NB4 (cell line): ENCODE measurements at regions not wholly inside any gene's neighbourhood (a gene's known extent, or its start where the extent isn't known, plus 50 kb on each side); places are given as distances from the start of the nearest gene placed in this dataset.

Experiments
- POLR2A ChIP-seq: IDR thresholded peaks from 2 replicates; pipeline ENCODE4 v1.6.1; 2011; ENCODE audit warnings: mild to moderate bottlenecking; ENCODE audit not compliant: insufficient read length; ENCODE audit errors: extremely low read depth
- TF ChIP-seq, protein P1 (sequence below): IDR thresholded peaks from one replicate; pipeline ENCODE4 v1.5.1; 2012; ENCODE audit warnings: low read depth, low read length

DNA sequence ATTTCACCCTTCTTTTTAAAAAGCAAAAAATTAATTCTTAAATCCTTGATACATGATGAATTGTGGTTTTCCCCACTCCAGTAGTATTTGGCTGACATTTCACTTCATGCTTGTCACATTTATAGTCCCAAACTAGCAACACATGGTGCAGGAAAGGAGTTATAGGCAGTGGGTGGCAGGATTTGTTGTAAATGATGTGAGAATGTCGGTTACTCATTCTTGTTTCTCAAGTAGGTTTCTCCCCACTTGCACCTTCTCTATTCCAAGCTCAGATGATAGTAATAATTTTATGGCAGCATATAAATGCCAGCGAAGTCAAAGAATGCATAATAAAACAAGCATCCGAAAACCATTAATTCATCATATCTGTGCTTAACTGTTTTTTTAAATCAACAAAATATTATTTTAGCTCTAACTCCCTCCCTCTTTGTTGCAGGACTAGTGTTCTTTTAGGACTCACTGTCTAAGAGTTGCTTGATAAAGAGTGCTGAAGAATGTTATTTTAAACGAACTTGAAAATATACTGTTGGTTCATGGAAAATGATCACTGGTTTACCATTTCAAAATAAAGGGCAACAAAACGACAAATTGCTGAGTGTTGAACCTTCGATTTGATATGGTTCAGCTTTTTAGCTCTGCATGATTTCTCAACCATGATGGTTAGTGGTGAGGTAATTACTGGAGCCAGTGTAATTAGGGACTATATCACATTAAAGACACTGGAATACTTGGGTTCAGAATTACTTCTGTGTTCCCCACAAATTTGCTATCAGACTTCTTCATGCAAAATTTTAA, 88.1 kb upstream of the ADAMTSL1 start:
- TF ChIP-seq, protein P1, sequence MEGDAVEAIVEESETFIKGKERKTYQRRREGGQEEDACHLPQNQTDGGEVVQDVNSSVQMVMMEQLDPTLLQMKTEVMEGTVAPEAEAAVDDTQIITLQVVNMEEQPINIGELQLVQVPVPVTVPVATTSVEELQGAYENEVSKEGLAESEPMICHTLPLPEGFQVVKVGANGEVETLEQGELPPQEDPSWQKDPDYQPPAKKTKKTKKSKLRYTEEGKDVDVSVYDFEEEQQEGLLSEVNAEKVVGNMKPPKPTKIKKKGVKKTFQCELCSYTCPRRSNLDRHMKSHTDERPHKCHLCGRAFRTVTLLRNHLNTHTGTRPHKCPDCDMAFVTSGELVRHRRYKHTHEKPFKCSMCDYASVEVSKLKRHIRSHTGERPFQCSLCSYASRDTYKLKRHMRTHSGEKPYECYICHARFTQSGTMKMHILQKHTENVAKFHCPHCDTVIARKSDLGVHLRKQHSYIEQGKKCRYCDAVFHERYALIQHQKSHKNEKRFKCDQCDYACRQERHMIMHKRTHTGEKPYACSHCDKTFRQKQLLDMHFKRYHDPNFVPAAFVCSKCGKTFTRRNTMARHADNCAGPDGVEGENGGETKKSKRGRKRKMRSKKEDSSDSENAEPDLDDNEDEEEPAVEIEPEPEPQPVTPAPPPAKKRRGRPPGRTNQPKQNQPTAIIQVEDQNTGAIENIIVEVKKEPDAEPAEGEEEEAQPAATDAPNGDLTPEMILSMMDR, result no peak
- no peak for TF ChIP-seq POLR2A
